DND-41 (cell line): ENCODE measurements at regions not wholly inside any gene's neighbourhood (a gene's known extent, or its start where the extent isn't known, plus 50 kb on each side); places are given as distances from the start of the nearest gene placed in this dataset.

Experiments
- ATAC-seq: fragments of 200-7000 bp; cut with Tn5 transposase; 3 replicates; pipeline ENCODE4 v1.9.1; 2021; ENCODE audit warnings: low read depth; ENCODE audit not compliant: insufficient read depth
- DNase-seq: peaks from one replicate; pipeline ENCODE4 v3.0.0-alpha.2; 2020
- H2AFZ ChIP-seq: 2 replicates; pipeline ENCODE4 v1.6.0; 2012; ENCODE audit warnings: low read depth, low read length
- H3K27ac ChIP-seq: 2 replicates; pipeline ENCODE4 v1.5.1; 2012; ENCODE audit warnings: low read length, inconsistent platforms
- H3K27me3 ChIP-seq: fragments of 200-600 bp; sonication (generic); 2 replicates; pipeline ENCODE4 v1.6.0; 2012; ENCODE audit warnings: low read length, mild to moderate bottlenecking, inconsistent platforms; ENCODE audit not compliant: insufficient read depth, poor library complexity
- H3K36me3 ChIP-seq: 2 replicates; pipeline ENCODE4 v1.5.1; 2012; ENCODE audit warnings: low read length, inconsistent platforms; ENCODE audit not compliant: insufficient read depth
- H3K4me1 ChIP-seq: 2 replicates; pipeline ENCODE4 v1.5.1; 2012; ENCODE audit warnings: mild to moderate bottlenecking, low read length; ENCODE audit not compliant: insufficient read depth
- H3K4me2 ChIP-seq: 2 replicates; pipeline ENCODE4 v1.6.0; 2012; ENCODE audit warnings: mild to moderate bottlenecking, moderate library complexity, low read length, inconsistent platforms; ENCODE audit not compliant: insufficient read depth
- H3K4me3 ChIP-seq, 2 experiments: fragments of 200-600 bp in 1 of 2; shearing (Covaris generic) in 1 of 2; 2 replicates each; pipeline ENCODE4 v1.5.1; 2012 to 2016; ENCODE audit warnings: inconsistent platforms in 2 of 2, low read length in 2 of 2, mild to moderate bottlenecking in 2 of 2, low read depth in 1 of 2, moderate library complexity in 1 of 2
- H3K79me2 ChIP-seq: 2 replicates; pipeline ENCODE4 v1.6.0; 2012; ENCODE audit warnings: low read length, inconsistent platforms; ENCODE audit not compliant: insufficient read depth
- H3K9ac ChIP-seq: 2 replicates; pipeline ENCODE4 v1.6.0; 2012; ENCODE audit warnings: low read depth, mild to moderate bottlenecking, inconsistent platforms, low read length, moderate library complexity
- H3K9me3 ChIP-seq: 2 replicates; pipeline ENCODE4 v1.5.1; 2012; ENCODE audit warnings: low read length, moderate library complexity, mild to moderate bottlenecking, inconsistent platforms; ENCODE audit not compliant: insufficient read depth, severe bottlenecking
- H4K20me1 ChIP-seq: 2 replicates; pipeline ENCODE4 v1.6.0; 2012; ENCODE audit warnings: low read length; ENCODE audit not compliant: insufficient read depth
- EZH2 ChIP-seq: IDR thresholded peaks from 3 replicates; pipeline ENCODE4 v1.6.1; 2012; ENCODE audit warnings: borderline replicate concordance, low read depth, mild to moderate bottlenecking, moderate library complexity, low read length, inconsistent platforms; ENCODE audit not compliant: severe bottlenecking
- TF ChIP-seq, protein P1 (sequence below): IDR thresholded peaks from 2 replicates; pipeline ENCODE4 v1.5.1; 2012; ENCODE audit warnings: borderline replicate concordance, low read length, moderate library complexity, mild to moderate bottlenecking; ENCODE audit not compliant: poor library complexity, severe bottlenecking; ENCODE audit errors: extremely low read depth

DNA sequence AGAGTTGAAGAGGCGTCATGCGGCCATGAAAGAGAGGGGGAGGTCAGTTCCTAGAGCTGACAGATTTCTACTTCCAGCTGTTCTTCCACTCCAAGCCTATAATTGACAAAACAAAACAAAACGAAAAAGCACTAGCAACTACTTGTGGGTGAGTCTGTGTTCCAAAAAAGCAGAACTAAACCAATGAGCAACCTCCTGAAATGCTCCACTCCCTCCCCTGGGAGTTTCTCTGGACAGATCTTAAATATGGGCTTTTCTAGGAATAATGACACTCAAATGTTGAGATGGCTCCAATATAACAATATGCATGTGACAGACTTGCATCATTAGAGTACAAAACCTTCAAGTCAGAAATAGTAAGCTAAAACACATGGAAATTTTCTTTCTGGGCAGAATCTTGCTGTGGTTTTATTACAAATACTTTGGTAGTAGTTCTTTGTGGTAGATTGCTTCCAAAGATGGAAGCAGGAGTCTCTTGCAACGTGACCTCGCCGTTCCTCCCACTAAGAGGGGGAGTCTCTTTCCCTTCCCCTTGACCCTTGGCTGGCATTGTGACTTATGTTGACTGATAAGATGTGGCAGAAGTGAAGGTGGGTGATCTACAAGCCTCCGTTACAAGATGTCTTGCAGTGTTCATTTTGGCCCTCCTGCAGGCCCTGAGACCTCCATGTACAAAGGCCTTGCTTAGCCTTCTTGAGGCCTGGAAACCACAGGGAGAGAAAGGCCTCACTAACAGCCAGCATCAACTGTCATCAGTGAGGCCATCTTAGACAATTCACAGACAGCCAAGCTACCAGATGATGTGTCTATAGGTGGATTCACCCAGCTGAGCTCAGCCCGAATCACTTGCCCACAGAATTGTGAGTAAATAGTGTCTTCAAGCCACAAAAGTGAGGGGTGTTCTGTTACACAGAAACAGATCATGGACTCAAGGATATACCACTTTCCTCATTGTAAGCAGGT, 173.1 kb upstream of the RFC3 start:
- Histone ChIP-seq H3K4me1 (no peaks in the 10 kb centered on the region), H2AFZ (no peak overlapping the region), H4K20me1 (no peaks in the 10 kb centered on the region), H3K27me3 (no peaks in the 10 kb centered on the region), H3K27ac (no peak overlapping the region), H3K4me3 (no peak overlapping the region), H3K9ac (no peak overlapping the region), H3K9me3 (no peaks in the 10 kb centered on the region), H3K79me2 (no peaks in the 10 kb centered on the region), H3K4me2 (no peak overlapping the region), H3K36me3 (no peaks in the 10 kb centered on the region)
- DNase-seq = no peak
- no peak for TF ChIP-seq EZH2
- TF ChIP-seq, protein P1, sequence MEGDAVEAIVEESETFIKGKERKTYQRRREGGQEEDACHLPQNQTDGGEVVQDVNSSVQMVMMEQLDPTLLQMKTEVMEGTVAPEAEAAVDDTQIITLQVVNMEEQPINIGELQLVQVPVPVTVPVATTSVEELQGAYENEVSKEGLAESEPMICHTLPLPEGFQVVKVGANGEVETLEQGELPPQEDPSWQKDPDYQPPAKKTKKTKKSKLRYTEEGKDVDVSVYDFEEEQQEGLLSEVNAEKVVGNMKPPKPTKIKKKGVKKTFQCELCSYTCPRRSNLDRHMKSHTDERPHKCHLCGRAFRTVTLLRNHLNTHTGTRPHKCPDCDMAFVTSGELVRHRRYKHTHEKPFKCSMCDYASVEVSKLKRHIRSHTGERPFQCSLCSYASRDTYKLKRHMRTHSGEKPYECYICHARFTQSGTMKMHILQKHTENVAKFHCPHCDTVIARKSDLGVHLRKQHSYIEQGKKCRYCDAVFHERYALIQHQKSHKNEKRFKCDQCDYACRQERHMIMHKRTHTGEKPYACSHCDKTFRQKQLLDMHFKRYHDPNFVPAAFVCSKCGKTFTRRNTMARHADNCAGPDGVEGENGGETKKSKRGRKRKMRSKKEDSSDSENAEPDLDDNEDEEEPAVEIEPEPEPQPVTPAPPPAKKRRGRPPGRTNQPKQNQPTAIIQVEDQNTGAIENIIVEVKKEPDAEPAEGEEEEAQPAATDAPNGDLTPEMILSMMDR = no peak
- ATAC-seq = no peak

DNA sequence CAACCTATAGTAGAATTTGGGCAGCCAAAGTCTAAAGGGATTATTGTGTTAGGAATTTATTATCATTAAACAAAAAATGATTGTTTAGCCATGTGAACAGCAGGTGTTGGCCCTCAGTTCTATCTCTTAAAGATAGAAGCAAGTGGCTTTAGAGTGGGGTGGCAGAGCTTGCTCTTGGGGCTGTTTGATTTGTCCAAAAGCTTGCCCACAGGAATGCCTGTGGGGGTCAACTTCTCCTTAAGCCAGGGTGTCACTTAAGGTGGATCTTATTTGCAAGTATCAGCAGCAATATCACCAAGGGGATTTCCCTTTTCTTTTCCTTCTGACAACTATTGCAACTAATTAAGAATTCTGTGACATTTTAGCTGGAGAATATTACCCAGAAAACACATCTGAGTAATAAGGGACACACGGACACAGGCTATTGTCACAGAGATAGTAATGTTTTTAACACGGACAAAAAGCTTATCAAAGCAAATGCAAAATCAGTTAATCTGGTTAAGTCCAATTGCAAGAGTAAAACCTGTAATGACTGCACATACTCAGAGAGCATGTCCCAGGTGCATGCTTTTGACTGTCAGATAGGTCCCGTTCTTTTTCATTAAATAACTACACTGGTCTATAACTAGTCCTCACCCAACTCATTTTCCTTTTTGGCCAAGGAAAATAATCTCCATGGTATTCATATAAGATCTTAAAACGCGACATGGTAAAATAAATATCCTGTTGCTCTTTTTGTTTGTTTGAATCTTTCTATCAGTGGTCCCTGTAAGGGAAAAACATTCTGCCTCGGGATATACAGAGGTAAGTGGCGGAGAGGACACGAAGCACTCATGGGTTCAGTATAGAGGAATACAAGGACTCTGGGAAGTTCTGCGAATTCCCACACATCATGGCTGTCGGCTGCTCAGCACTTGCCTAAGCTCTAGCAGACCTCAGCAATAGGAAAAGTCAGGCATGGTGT, 172.1 kb upstream of the RFC3 start:
- no peak overlapping the region for H3K4me2 ChIP-seq
- H3K9ac ChIP-seq = no peak overlapping the region
- no peaks in the 10 kb centered on the region for H3K36me3 ChIP-seq
- no peaks in the 10 kb centered on the region for H3K79me2 ChIP-seq
- H2AFZ ChIP-seq = no peak overlapping the region
- no peak overlapping the region for H3K27ac ChIP-seq
- H3K4me1 ChIP-seq = no peaks in the 10 kb centered on the region
- no peak for ATAC-seq
- H4K20me1 ChIP-seq = no peaks in the 10 kb centered on the region
- no peak for TF ChIP-seq EZH2
- TF ChIP-seq, protein P1 = no peak
- DNase-seq = no peak
- no peaks in the 10 kb centered on the region for H3K27me3 ChIP-seq
- no peaks in the 10 kb centered on the region for H3K9me3 ChIP-seq
- H3K4me3 ChIP-seq = no peak overlapping the region

DNA sequence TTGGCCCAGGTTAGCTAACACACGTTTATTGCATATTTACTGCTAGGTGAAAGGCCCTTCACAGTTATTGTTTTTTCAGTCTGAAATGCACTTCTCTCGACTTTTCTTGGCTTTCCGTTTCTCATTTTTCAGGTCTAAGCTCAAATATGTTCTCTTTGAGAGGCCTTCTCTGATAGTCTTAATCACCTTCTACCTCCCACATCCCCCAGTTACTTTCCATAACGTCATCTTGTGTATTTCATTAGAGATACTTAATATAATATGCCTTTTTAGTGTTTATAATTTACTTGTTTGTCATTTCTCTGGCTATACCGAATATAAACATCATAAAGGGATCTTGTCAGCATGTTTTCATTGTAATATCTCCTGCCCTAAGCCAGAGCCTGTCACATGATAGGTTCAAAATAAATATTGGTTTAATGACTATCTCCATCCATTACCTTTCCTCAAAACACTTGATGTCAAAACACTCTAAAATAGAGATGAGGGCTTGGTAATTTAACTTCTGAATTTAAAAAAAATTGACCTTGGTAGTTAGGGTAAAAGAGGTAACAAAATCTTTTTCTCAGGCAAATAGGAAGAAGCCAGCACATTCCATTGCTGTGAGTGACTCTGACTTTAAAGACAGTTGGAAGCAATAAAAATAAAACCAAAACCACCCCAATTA, 168.6 kb upstream of the RFC3 start:
- no peaks in the 10 kb centered on the region for H3K4me1 ChIP-seq
- H3K4me2 ChIP-seq = no peak overlapping the region
- ATAC-seq = no peak
- no peak overlapping the region for H3K4me3 ChIP-seq
- DNase-seq = no peak
- no peaks in the 10 kb centered on the region for H3K9me3 ChIP-seq
- no peaks in the 10 kb centered on the region for H3K27me3 ChIP-seq
- H3K79me2 ChIP-seq = no peaks in the 10 kb centered on the region
- no peak overlapping the region for H2AFZ ChIP-seq
- no peak for TF ChIP-seq EZH2
- TF ChIP-seq, protein P1 = no peak
- H3K9ac ChIP-seq = no peak overlapping the region
- H4K20me1 ChIP-seq = no peaks in the 10 kb centered on the region
- H3K36me3 ChIP-seq = no peaks in the 10 kb centered on the region
- H3K27ac ChIP-seq = no peak overlapping the region
